HG03025 (cell line): ENCODE measurements at regions not wholly inside any gene's neighbourhood (a gene's known extent, or its start where the extent isn't known, plus 50 kb on each side); places are given as distances from the start of the nearest gene placed in this dataset.

Experiments used
- ATAC-seq: cut with Tn5 transposase; IDR thresholded peaks from one replicate; pipeline ENCODE4 v1.9.1; 2021; ENCODE audit warnings: mild to moderate bottlenecking, moderate library complexity; ENCODE audit not compliant: unreplicated experiment, low FRiP score

- no peak for ATAC-seq
Measured at GRCh38 chr17:77604301-77604972, 354.1 kb upstream of the TNRC6C start.

- ATAC-seq = no peak
Measured at GRCh38 chr17:77604973-77605313, 353.6 kb upstream of the TNRC6C start.

- ATAC-seq = no peak
Measured at GRCh38 chr17:77606146-77606864, 352.2 kb upstream of the TNRC6C start.

- no peak for ATAC-seq
Measured at GRCh38 chr17:77606865-77607210, 351.7 kb upstream of the TNRC6C start.

- no peak for ATAC-seq
Measured at GRCh38 chr17:77607606-77608005, 350.9 kb upstream of the TNRC6C start.

GRCh38 chr17:77608431-77608830 is 350.1 kb upstream of the TNRC6C start:
- no peak for ATAC-seq

GRCh38 chr17:77609553-77610517 is 348.7 kb upstream of the TNRC6C start:
- no peak for ATAC-seq

- no peak for ATAC-seq
Measured at GRCh38 chr17:77610518-77610893, 348.0 kb upstream of the TNRC6C start.

GRCh38 chr17:77610972-77611521 is 347.5 kb upstream of the TNRC6C start:
- ATAC-seq = no peak

GRCh38 chr17:77611791-77612502 is 346.6 kb upstream of the TNRC6C start:
- no peak for ATAC-seq

- no peak for ATAC-seq
Measured at GRCh38 chr17:77613218-77613617, 345.3 kb upstream of the TNRC6C start.

GRCh38 chr17:77613627-77614026 is 344.9 kb upstream of the TNRC6C start:
- ATAC-seq = no peak

GRCh38 chr17:77615703-77616253 is 342.7 kb upstream of the TNRC6C start:
- ATAC-seq = no peak

GRCh38 chr17:77616254-77616731 is 342.2 kb upstream of the TNRC6C start:
- no peak for ATAC-seq

- ATAC-seq = no peak
Measured at GRCh38 chr17:77617516-77617915, 341.0 kb upstream of the TNRC6C start.

- ATAC-seq = no peak
Measured at GRCh38 chr17:77618173-77618572, 340.3 kb upstream of the TNRC6C start.

- ATAC-seq = no peak
Measured at GRCh38 chr17:77618731-77619130, 339.8 kb upstream of the TNRC6C start.

GRCh38 chr17:77619326-77619725 is 339.2 kb upstream of the TNRC6C start:
- ATAC-seq = no peak

- ATAC-seq = no peak
Measured at GRCh38 chr17:77619851-77620250, 338.7 kb upstream of the TNRC6C start.

- no peak for ATAC-seq
Measured at GRCh38 chr17:77620282-77620681, 338.2 kb upstream of the TNRC6C start.
